GM23338 (cell line): ENCODE measurements at regions not wholly inside any gene's neighbourhood (a gene's known extent, or its start where the extent isn't known, plus 50 kb on each side); places are given as distances from the start of the nearest gene placed in this dataset.

Experiments used
- ATAC-seq: fragments of 200-7000 bp; cut with Tn5 transposase; 3 replicates; pipeline ENCODE4 v1.9.1; 2020
- DNase-seq: peaks from one replicate; pipeline ENCODE4 v3.0.0-alpha.2; 2015; ENCODE audit warnings: low spot score
- H2AFZ ChIP-seq: fragments of 200-600 bp; sonication (generic); 2 replicates; pipeline ENCODE4 v1.8.0; 2016; ENCODE audit warnings: antibody characterized with exemption, mild to moderate bottlenecking, moderate library complexity
- H3F3A ChIP-seq: fragments of 200-600 bp; sonication (generic); replicated peaks from 2 replicates; pipeline ENCODE4 v1.8.0; 2017; ENCODE audit warnings: antibody characterized with exemption, mixed run types, low read depth
- H3K27ac ChIP-seq: fragments of 200-600 bp; sonication (generic); 2 replicates; pipeline ENCODE4 v1.6.1; 2016; ENCODE audit warnings: low read depth
- H3K27me3 ChIP-seq: fragments of 200-600 bp; sonication (generic); 2 replicates; pipeline ENCODE4 v1.8.0; 2016; ENCODE audit warnings: mild to moderate bottlenecking, mixed run types, moderate library complexity; ENCODE audit not compliant: insufficient read depth
- H3K36me3 ChIP-seq: fragments of 200-600 bp; sonication (generic); 2 replicates; pipeline ENCODE4 v1.8.0; 2016; ENCODE audit warnings: mild to moderate bottlenecking; ENCODE audit not compliant: insufficient read depth
- H3K4me1 ChIP-seq: fragments of 200-600 bp; sonication (generic); 2 replicates; pipeline ENCODE4 v1.8.0; 2016; ENCODE audit warnings: mild to moderate bottlenecking, moderate library complexity; ENCODE audit not compliant: insufficient read depth
- H3K4me2 ChIP-seq: fragments of 200-600 bp; sonication (generic); 2 replicates; pipeline ENCODE4 v1.7.1; 2017; ENCODE audit warnings: mixed run types
- H3K4me3 ChIP-seq: fragments of 200-600 bp; sonication (generic); 2 replicates; pipeline ENCODE4 v1.6.1; 2016; ENCODE audit warnings: mixed run types
- H3K79me2 ChIP-seq: fragments of 200-600 bp; sonication (generic); replicated peaks from 2 replicates; pipeline ENCODE4 v1.8.0; 2017; ENCODE audit warnings: mild to moderate bottlenecking; ENCODE audit not compliant: insufficient read depth
- H3K9me2 ChIP-seq: fragments of 200-600 bp; sonication (generic); 2 replicates; pipeline ENCODE4 v1.8.0; 2017; ENCODE audit not compliant: insufficient read depth
- H4K20me1 ChIP-seq: fragments of 200-600 bp; sonication (generic); replicated peaks from 2 replicates; pipeline ENCODE4 v1.8.0; 2017; ENCODE audit warnings: mild to moderate bottlenecking; ENCODE audit not compliant: insufficient read depth
- H3K27ac Mint-ChIP-seq: 2 replicates; pipeline ENCODE4 v1.8.0; 2020; ENCODE audit warnings: inconsistent platforms, mild to moderate bottlenecking, moderate library complexity, mixed read lengths
- H3K27me3 Mint-ChIP-seq: 3 replicates; pipeline ENCODE4 v1.8.0; 2022; ENCODE audit warnings: low read depth, mild to moderate bottlenecking, moderate library complexity, mixed read lengths, inconsistent platforms; ENCODE audit not compliant: insufficient read depth, poor library complexity
- H3K36me3 Mint-ChIP-seq: 3 replicates; pipeline ENCODE4 v1.8.0; 2021; ENCODE audit warnings: low read depth, mild to moderate bottlenecking, inconsistent platforms, moderate library complexity, mixed read lengths
- H3K4me1 Mint-ChIP-seq: 3 replicates; pipeline ENCODE4 v1.8.0; 2020; ENCODE audit warnings: mild to moderate bottlenecking, inconsistent platforms, mixed read lengths
- H3K4me3 Mint-ChIP-seq: 3 replicates; pipeline ENCODE4 v1.8.0; 2021; ENCODE audit warnings: moderate library complexity, mild to moderate bottlenecking, inconsistent platforms, mixed read lengths
- H3K9me3 Mint-ChIP-seq: 3 replicates; pipeline ENCODE4 v1.8.0; 2020; ENCODE audit warnings: moderate library complexity, mild to moderate bottlenecking, inconsistent platforms, mixed read lengths
- CREB1 ChIP-seq: fragments of 250-450 bp; sonication (Bioruptor Pico); IDR thresholded peaks from 2 replicates; pipeline ENCODE4 v1.5.0; 2020; ENCODE audit warnings: low read depth, mild to moderate bottlenecking, moderate library complexity
- EZH2phosphoT487 ChIP-seq: fragments of 200-600 bp; sonication (generic); IDR thresholded peaks from one replicate; pipeline ENCODE4 v1.8.1; 2018; ENCODE audit warnings: antibody characterized with exemption; ENCODE audit not compliant: unreplicated experiment
- JUNB ChIP-seq: IDR thresholded peaks from one replicate; pipeline ENCODE4 v1.6.1; 2016; ENCODE audit warnings: antibody characterized with exemption; ENCODE audit not compliant: unreplicated experiment
- REST ChIP-seq: IDR thresholded peaks from one replicate; pipeline ENCODE4 v1.6.1; 2018; ENCODE audit warnings: antibody characterized with exemption; ENCODE audit not compliant: unreplicated experiment
- TF ChIP-seq, protein P1 (sequence below): fragments of 250-450 bp; sonication (Bioruptor Pico); IDR thresholded peaks from 2 replicates; pipeline ENCODE4 v1.5.0; 2020; ENCODE audit warnings: mild to moderate bottlenecking, moderate library complexity
- TF ChIP-seq, protein P2 (sequence below), 2 experiments: fragments of 200-600 bp in 1 of 2; sonication (generic) in 1 of 2; conservative IDR thresholded peaks; 2 replicates each; pipeline versions ENCODE4 v1.5.1 to v1.6.1; 2016 to 2017; ENCODE audit warnings: antibody characterized with exemption in 2 of 2, low read depth in 2 of 2, mild to moderate bottlenecking in 2 of 2, moderate library complexity in 1 of 2

DNA sequence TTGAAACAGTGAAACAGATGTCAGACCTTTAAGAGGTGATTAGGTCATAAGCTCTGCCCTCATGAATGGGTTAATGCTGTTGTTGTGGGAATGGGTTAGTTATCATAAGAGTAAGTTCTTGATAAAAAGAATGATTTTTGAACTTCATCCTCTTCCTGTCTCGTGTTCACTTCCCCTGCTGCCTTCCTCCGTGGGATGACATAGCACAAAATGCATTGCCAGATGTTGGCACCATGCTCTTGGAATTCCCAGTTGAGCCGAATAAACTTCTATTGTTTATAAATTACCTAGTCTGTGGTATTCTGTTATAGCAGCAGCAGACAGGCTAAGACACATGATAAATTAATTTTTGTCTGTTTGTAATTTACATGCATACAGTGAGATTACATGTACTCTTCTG lies 112.0 kb upstream of the LRRC7 start (continued):
- TF ChIP-seq, protein P1, sequence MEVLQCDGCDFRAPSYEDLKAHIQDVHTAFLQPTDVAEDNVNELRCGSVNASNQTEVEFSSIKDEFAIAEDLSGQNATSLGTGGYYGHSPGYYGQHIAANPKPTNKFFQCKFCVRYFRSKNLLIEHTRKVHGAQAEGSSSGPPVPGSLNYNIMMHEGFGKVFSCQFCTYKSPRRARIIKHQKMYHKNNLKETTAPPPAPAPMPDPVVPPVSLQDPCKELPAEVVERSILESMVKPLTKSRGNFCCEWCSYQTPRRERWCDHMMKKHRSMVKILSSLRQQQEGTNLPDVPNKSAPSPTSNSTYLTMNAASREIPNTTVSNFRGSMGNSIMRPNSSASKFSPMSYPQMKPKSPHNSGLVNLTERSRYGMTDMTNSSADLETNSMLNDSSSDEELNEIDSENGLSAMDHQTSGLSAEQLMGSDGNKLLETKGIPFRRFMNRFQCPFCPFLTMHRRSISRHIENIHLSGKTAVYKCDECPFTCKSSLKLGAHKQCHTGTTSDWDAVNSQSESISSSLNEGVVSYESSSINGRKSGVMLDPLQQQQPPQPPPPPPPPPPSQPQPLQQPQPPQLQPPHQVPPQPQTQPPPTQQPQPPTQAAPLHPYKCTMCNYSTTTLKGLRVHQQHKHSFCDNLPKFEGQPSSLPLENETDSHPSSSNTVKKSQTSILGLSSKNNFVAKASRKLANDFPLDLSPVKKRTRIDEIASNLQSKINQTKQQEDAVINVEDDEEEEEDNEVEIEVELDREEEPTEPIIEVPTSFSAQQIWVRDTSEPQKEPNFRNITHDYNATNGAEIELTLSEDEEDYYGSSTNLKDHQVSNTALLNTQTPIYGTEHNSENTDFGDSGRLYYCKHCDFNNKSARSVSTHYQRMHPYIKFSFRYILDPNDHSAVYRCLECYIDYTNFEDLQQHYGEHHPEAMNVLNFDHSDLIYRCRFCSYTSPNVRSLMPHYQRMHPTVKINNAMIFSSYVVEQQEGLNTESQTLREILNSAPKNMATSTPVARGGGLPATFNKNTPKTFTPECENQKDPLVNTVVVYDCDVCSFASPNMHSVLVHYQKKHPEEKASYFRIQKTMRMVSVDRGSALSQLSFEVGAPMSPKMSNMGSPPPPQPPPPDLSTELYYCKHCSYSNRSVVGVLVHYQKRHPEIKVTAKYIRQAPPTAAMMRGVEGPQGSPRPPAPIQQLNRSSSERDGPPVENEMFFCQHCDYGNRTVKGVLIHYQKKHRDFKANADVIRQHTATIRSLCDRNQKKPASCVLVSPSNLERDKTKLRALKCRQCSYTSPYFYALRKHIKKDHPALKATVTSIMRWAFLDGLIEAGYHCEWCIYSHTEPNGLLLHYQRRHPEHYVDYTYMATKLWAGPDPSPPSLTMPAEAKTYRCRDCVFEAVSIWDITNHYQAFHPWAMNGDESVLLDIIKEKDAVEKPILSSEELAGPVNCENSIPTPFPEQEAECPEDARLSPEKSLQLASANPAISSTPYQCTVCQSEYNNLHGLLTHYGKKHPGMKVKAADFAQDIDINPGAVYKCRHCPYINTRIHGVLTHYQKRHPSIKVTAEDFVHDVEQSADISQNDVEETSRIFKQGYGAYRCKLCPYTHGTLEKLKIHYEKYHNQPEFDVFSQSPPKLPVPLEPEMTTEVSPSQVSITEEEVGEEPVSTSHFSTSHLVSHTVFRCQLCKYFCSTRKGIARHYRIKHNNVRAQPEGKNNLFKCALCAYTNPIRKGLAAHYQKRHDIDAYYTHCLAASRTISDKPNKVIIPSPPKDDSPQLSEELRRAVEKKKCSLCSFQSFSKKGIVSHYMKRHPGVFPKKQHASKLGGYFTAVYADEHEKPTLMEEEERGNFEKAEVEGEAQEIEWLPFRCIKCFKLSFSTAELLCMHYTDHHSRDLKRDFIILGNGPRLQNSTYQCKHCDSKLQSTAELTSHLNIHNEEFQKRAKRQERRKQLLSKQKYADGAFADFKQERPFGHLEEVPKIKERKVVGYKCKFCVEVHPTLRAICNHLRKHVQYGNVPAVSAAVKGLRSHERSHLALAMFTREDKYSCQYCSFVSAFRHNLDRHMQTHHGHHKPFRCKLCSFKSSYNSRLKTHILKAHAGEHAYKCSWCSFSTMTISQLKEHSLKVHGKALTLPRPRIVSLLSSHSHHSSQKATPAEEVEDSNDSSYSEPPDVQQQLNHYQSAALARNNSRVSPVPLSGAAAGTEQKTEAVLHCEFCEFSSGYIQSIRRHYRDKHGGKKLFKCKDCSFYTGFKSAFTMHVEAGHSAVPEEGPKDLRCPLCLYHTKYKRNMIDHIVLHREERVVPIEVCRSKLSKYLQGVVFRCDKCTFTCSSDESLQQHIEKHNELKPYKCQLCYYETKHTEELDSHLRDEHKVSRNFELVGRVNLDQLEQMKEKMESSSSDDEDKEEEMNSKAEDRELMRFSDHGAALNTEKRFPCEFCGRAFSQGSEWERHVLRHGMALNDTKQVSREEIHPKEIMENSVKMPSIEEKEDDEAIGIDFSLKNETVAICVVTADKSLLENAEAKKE (CRISPR knock-in tag), result no peak
- no peak for TF ChIP-seq CREB1

DNA sequence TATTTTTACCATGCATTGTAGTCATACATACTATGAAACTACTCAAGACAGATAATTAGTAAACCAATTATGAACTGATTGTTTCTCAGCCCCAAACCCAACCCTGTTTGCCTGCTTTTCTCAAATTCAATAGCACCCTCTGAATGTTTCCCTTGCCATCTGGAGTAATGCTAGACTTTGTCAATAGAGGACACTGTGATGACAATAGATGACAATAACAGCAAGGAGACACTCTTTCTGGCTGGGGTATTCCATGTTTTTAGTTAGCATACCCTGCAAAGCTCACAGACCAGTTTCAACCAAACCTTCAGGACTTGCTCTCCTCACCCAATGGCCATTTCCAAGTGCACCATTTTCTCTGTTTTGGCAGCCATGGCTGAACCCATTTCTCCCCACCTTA lies 108.5 kb upstream of the LRRC7 start:
- no peak overlapping the region for H3K27ac Mint-ChIP-seq
- no peak for ATAC-seq

More for the DNA sequence above, 108.5 kb upstream of the LRRC7 start:
- Mint-ChIP-seq H3K4me3 (no peak overlapping the region), H3K4me1 (no peaks in the 10 kb centered on the region), H3K36me3 (peaks cover 3% of the 10 kb centered on the region; the same call in 2 of the 3 replicates), H3K9me3 (peaks cover 16% of the 10 kb centered on the region; the same call in 2 of the 3 replicates), H3K27me3 (peaks cover 2% of the 10 kb centered on the region)
- no peaks in the 10 kb centered on the region for H3K4me1 ChIP-seq
- H3K4me2 ChIP-seq, result no peak overlapping the region
- TF ChIP-seq JUNB (no peak), REST (no peak), EZH2phosphoT487 (no peak)
- TF ChIP-seq, protein P2, sequence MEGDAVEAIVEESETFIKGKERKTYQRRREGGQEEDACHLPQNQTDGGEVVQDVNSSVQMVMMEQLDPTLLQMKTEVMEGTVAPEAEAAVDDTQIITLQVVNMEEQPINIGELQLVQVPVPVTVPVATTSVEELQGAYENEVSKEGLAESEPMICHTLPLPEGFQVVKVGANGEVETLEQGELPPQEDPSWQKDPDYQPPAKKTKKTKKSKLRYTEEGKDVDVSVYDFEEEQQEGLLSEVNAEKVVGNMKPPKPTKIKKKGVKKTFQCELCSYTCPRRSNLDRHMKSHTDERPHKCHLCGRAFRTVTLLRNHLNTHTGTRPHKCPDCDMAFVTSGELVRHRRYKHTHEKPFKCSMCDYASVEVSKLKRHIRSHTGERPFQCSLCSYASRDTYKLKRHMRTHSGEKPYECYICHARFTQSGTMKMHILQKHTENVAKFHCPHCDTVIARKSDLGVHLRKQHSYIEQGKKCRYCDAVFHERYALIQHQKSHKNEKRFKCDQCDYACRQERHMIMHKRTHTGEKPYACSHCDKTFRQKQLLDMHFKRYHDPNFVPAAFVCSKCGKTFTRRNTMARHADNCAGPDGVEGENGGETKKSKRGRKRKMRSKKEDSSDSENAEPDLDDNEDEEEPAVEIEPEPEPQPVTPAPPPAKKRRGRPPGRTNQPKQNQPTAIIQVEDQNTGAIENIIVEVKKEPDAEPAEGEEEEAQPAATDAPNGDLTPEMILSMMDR (conservative IDR thresholded peaks at IDR 0.05; ENCODE audit: low read depth in 2 of 2), result peak in 1 of 2 experiments; percentile 41; a peak in 2 of 4 replicates
- H3K27me3 ChIP-seq, result no peaks in the 10 kb centered on the region
- no peaks in the 10 kb centered on the region for H3K36me3 ChIP-seq
- H3K27ac ChIP-seq, result no peak overlapping the region
- no peak for DNase-seq
- no peak overlapping the region for H3K4me3 ChIP-seq
- H3K9me2 ChIP-seq, result peaks cover 4% of the 10 kb centered on the region; the same call in 1 of the 2 replicates
- no peak overlapping the region for H2AFZ ChIP-seq
- no peaks in the 10 kb centered on the region for H4K20me1 ChIP-seq
- H3F3A ChIP-seq, result no peaks in the 10 kb centered on the region
- H3K79me2 ChIP-seq, result no peaks in the 10 kb centered on the region
